Keratinocyte (primary cell): ENCODE measurements at regions not wholly inside any gene's neighbourhood (a gene's known extent, or its start where the extent isn't known, plus 50 kb on each side); places are given as distances from the start of the nearest gene placed in this dataset.

Experiments used
- DNase-seq: peaks from one replicate; pipeline ENCODE4 v3.0.0-alpha.2; 2011; ENCODE audit warnings: low read depth, missing footprints, low spot score
- FAIRE-seq: peaks from 2 replicates; lab custom pipeline; 2011; peaks lifted over from hg19 to GRCh38; lab: Jason Lieb, UNC
- H2AFZ ChIP-seq: 2 replicates; pipeline ENCODE4 v1.6.0; 2012; ENCODE audit warnings: low read length, control low read depth, inconsistent platforms; ENCODE audit not compliant: control insufficient read depth
- H3K27ac ChIP-seq: 2 replicates; pipeline ENCODE4 v1.5.1; 2011; ENCODE audit warnings: low read length; ENCODE audit not compliant: control insufficient read depth, insufficient read depth
- H3K27me3 ChIP-seq: 3 replicates; pipeline ENCODE4 v1.6.0; 2011; ENCODE audit warnings: low read length; ENCODE audit not compliant: control insufficient read depth, insufficient read depth; ENCODE audit errors: extremely low read depth
- H3K36me3 ChIP-seq, 2 experiments: 2 replicates in 1 of 2; 3 replicates in 1 of 2; pipeline ENCODE4 v1.5.1; 2011; ENCODE audit warnings: low read length in 2 of 2, mild to moderate bottlenecking in 1 of 2; ENCODE audit not compliant: control insufficient read depth in 2 of 2, insufficient read depth in 2 of 2; ENCODE audit errors: extremely low read depth in 1 of 2
- H3K4me1 ChIP-seq: 3 replicates; pipeline ENCODE4 v1.5.1; 2011; ENCODE audit warnings: low read length; ENCODE audit not compliant: control insufficient read depth, insufficient read depth; ENCODE audit errors: extremely low read depth
- H3K4me2 ChIP-seq: 3 replicates; pipeline ENCODE4 v1.6.0; 2011; ENCODE audit warnings: low read depth, low read length; ENCODE audit not compliant: control insufficient read depth, insufficient read depth; ENCODE audit errors: extremely low read depth
- H3K4me3 ChIP-seq, 3 experiments: fragments of 200-600 bp in 1 of 3; sonication (generic) in 1 of 3; 2 replicates in 2 of 3; 3 replicates in 1 of 3; pipeline ENCODE4 v1.5.1; 2011 to 2016; ENCODE audit warnings: low read length in 3 of 3, mild to moderate bottlenecking in 3 of 3, control low read depth in 2 of 3, inconsistent platforms in 1 of 3, low read depth in 1 of 3, mixed read lengths in 1 of 3, mixed run types in 1 of 3, moderate library complexity in 1 of 3; ENCODE audit not compliant: control insufficient read depth in 2 of 3, insufficient read depth in 2 of 3; ENCODE audit errors: extremely low read depth in 1 of 3
- H3K79me2 ChIP-seq: 2 replicates; pipeline ENCODE4 v1.6.0; 2012; ENCODE audit warnings: low read length; ENCODE audit not compliant: control insufficient read depth, insufficient read depth
- H3K9ac ChIP-seq: 3 replicates; pipeline ENCODE4 v1.6.0; 2011; ENCODE audit warnings: low read length; ENCODE audit not compliant: control insufficient read depth, insufficient read depth; ENCODE audit errors: extremely low read depth
- H3K9me1 ChIP-seq: 3 replicates; pipeline ENCODE4 v1.6.0; 2011; ENCODE audit warnings: low read length; ENCODE audit not compliant: control insufficient read depth, insufficient read depth; ENCODE audit errors: extremely low read depth
- H3K9me3 ChIP-seq: 2 replicates; pipeline ENCODE4 v1.5.1; 2012; ENCODE audit warnings: low read depth, low read length; ENCODE audit not compliant: control insufficient read depth
- H4K20me1 ChIP-seq: 3 replicates; pipeline ENCODE4 v1.6.0; 2011; ENCODE audit warnings: low read length; ENCODE audit not compliant: control insufficient read depth, insufficient read depth; ENCODE audit errors: extremely low read depth
- EZH2 ChIP-seq: IDR thresholded peaks from one replicate; pipeline ENCODE4 v1.6.1; 2012; ENCODE audit warnings: inconsistent platforms, mild to moderate bottlenecking, low read length, moderate library complexity
- dilution Hi-C: fragments of 300-500 bp; cut with MboI; formaldehyde crosslinking; loops from one replicate; pipeline ENCODE4 v1.7.0; 2020; ENCODE audit warnings: low sequenced_read_pairs; ENCODE audit not compliant: extremely low pct_ligation_motif_present
- TF ChIP-seq, protein P1 (sequence below), 3 experiments: IDR thresholded peaks in 1 of 3; conservative IDR thresholded peaks in 1 of 3; optimal IDR thresholded peaks in 1 of 3; 2 replicates in 2 of 3; 3 replicates in 1 of 3; pipeline versions ENCODE3 to v1.5.1; 2011; ENCODE audit warnings: low read length in 3 of 3, mild to moderate bottlenecking in 3 of 3, moderate library complexity in 2 of 3, control low read depth in 1 of 3, inconsistent platforms in 1 of 3; ENCODE audit not compliant: insufficient read depth in 2 of 3; ENCODE audit errors: extremely low read depth in 1 of 3

DNA sequence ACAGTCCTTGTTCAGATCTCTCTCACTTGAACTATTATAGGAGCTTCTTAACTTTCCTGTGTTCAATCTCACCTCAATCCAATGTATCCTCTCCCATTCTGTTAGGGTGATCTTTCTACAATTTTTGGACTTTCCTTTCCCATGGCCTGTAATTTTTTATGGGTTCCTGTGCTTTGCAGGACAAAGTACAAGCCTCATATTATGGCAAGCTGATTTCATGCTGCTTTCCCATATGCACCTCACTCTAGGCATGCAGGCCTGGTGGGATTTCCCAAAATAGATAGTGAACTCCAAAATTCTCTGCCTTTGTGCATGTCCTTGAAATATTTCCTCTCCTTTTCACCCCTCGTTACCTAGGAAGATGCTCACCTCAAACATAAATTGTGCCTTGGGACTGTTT, 499.4 kb downstream of the NAV3 start:
- dilution Hi-C loops, result no loop called here
- Histone ChIP-seq H3K4me1 (no peaks in the 10 kb centered on the region), H3K4me2 (no peak overlapping the region), H4K20me1 (no peaks in the 10 kb centered on the region), H2AFZ (no peak overlapping the region), H3K4me3 (no peak overlapping the region), H3K9me3 (no peaks in the 10 kb centered on the region), H3K27ac (no peak overlapping the region), H3K27me3 (no peaks in the 10 kb centered on the region), H3K79me2 (no peaks in the 10 kb centered on the region), H3K9ac (no peak overlapping the region), H3K9me1 (no peaks in the 10 kb centered on the region), H3K36me3 (no peaks in the 10 kb centered on the region)
- TF ChIP-seq, protein P1, sequence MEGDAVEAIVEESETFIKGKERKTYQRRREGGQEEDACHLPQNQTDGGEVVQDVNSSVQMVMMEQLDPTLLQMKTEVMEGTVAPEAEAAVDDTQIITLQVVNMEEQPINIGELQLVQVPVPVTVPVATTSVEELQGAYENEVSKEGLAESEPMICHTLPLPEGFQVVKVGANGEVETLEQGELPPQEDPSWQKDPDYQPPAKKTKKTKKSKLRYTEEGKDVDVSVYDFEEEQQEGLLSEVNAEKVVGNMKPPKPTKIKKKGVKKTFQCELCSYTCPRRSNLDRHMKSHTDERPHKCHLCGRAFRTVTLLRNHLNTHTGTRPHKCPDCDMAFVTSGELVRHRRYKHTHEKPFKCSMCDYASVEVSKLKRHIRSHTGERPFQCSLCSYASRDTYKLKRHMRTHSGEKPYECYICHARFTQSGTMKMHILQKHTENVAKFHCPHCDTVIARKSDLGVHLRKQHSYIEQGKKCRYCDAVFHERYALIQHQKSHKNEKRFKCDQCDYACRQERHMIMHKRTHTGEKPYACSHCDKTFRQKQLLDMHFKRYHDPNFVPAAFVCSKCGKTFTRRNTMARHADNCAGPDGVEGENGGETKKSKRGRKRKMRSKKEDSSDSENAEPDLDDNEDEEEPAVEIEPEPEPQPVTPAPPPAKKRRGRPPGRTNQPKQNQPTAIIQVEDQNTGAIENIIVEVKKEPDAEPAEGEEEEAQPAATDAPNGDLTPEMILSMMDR (optimal IDR thresholded peaks at IDR 0.05 in 1 of 3, IDR thresholded peaks at IDR 0.05 in 1 of 3, conservative IDR thresholded peaks at IDR 0.05 in 1 of 3; ENCODE audit: extremely low read depth in 1 of 3, insufficient read depth in 2 of 3, low read length in 3 of 3), result no peak
- TF ChIP-seq EZH2, result no peak
- DNase-seq (no peak), FAIRE-seq (no peak)

- no peaks in the 10 kb centered on the region for H3K9me3 ChIP-seq
- no peaks in the 10 kb centered on the region for H3K4me1 ChIP-seq
- no peak for TF ChIP-seq EZH2
- TF ChIP-seq, protein P1 (optimal IDR thresholded peaks at IDR 0.05 in 1 of 3, IDR thresholded peaks at IDR 0.05 in 1 of 3, conservative IDR thresholded peaks at IDR 0.05 in 1 of 3; ENCODE audit: extremely low read depth in 1 of 3, insufficient read depth in 2 of 3, low read length in 3 of 3), result no peak
- H4K20me1 ChIP-seq, result no peaks in the 10 kb centered on the region
- no peaks in the 10 kb centered on the region for H3K79me2 ChIP-seq
- FAIRE-seq, result no peak
- dilution Hi-C loops, result no loop called here
- no peak overlapping the region for H2AFZ ChIP-seq
- no peaks in the 10 kb centered on the region for H3K27me3 ChIP-seq
- DNase-seq, result no peak
- no peak overlapping the region for H3K9ac ChIP-seq
- H3K4me2 ChIP-seq, result no peak overlapping the region
- no peak overlapping the region for H3K4me3 ChIP-seq
- no peaks in the 10 kb centered on the region for H3K9me1 ChIP-seq
- H3K36me3 ChIP-seq, result no peaks in the 10 kb centered on the region
- H3K27ac ChIP-seq, result no peak overlapping the region
Observed at GRCh38 chr12:78331181-78331580, 500.5 kb downstream of the NAV3 start.
